Retinal pigment epithelial cell (primary cell): ENCODE measurements at regions not wholly inside any gene's neighbourhood (a gene's known extent, or its start where the extent isn't known, plus 50 kb on each side); places are given as distances from the start of the nearest gene placed in this dataset.

ENCODE experiments used
- DNase-seq: peaks from one replicate; pipeline ENCODE4 v3.0.0-alpha.2; 2010; ENCODE audit warnings: low read depth
- H3K4me3 ChIP-seq: 2 replicates; pipeline ENCODE4 v1.5.1; 2011; ENCODE audit warnings: mild to moderate bottlenecking, low read length, control low read depth, moderate library complexity
- TF ChIP-seq, protein P1 (sequence below): conservative IDR thresholded peaks from 2 replicates; pipeline ENCODE4 v1.5.1; 2011; ENCODE audit warnings: low read depth, low read length, control low read depth, inconsistent platforms

DNA sequence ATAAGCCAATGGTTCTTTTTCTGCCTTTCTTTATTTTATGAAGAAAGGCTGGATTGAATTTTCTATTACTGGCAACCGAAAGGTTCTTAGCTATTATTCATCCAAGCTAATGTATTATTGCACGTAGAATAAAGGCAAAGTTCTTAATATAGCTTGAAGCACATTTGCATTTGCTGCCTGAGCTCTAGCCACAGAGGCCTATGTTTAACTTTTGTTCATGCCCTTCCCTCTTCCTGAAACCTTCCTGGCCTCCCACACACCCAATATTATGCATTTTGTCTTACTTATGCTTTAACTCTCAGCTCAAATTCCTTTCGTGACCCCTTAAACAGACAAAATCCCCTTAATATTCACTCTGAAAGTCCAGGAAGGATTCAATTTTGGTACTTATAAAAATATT lies 71.0 kb upstream of the ZNF280D start:
- TF ChIP-seq, protein P1, sequence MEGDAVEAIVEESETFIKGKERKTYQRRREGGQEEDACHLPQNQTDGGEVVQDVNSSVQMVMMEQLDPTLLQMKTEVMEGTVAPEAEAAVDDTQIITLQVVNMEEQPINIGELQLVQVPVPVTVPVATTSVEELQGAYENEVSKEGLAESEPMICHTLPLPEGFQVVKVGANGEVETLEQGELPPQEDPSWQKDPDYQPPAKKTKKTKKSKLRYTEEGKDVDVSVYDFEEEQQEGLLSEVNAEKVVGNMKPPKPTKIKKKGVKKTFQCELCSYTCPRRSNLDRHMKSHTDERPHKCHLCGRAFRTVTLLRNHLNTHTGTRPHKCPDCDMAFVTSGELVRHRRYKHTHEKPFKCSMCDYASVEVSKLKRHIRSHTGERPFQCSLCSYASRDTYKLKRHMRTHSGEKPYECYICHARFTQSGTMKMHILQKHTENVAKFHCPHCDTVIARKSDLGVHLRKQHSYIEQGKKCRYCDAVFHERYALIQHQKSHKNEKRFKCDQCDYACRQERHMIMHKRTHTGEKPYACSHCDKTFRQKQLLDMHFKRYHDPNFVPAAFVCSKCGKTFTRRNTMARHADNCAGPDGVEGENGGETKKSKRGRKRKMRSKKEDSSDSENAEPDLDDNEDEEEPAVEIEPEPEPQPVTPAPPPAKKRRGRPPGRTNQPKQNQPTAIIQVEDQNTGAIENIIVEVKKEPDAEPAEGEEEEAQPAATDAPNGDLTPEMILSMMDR = no peak
- DNase-seq = no peak
- no peak overlapping the region for H3K4me3 ChIP-seq

DNA sequence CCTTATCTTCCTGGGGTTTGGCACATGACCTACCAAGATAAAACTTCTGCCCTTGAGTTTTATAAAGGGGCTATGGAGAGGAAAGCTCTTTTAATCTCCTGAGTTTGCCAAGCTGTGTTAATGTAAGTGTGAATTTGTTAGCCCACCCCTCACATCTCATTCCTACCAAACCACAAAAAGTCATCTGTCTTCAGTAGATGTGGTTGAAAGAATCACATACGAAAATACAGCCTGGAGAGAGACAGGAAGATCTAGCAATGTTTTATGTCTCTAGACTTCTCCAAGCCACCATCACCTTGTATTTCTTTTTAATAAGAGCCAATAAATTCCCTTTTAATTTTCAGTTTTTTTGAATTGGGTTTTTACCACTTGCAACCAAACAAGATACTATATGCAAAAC lies 68.9 kb upstream of the ZNF280D start:
- DNase-seq = no peak
- H3K4me3 ChIP-seq = no peak overlapping the region
- TF ChIP-seq, protein P1 = no peak

GRCh38 chr15:56798639-56799038 lies 65.3 kb upstream of the ZNF280D start:
- no peak for DNase-seq

DNA sequence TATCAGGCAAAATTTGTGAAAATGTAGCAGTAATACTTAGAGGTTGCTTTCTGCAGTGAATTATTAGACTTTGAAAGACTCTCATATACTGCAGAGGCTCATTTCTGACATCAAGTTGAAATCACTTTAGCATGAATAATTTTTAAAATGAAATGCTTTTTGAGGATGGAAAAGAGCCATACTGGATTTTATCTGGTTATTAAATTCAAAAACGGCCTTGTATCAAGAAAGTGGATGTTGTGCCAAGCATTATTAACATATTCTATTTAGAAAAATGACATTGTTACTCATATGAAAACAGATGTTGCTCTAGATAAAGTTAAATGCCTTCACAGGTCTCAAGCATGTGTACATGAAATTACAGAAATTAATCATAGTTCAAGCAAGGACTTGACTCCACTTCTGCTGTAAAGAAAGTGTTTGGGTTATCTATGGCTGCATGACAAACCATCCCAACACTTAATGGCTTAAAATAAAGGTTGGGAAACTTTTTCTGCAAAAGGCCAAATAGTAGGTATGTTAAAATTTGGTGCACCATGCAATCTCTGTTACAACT lies 64.5 kb upstream of the ZNF280D start:
- no peak for DNase-seq
- TF ChIP-seq, protein P1 = no peak
- no peak overlapping the region for H3K4me3 ChIP-seq

More at GRCh38 chr15:56798639-56799038, 65.3 kb upstream of the ZNF280D start:
- TF ChIP-seq, protein P1 = no peak
- H3K4me3 ChIP-seq = no peak overlapping the region

DNA sequence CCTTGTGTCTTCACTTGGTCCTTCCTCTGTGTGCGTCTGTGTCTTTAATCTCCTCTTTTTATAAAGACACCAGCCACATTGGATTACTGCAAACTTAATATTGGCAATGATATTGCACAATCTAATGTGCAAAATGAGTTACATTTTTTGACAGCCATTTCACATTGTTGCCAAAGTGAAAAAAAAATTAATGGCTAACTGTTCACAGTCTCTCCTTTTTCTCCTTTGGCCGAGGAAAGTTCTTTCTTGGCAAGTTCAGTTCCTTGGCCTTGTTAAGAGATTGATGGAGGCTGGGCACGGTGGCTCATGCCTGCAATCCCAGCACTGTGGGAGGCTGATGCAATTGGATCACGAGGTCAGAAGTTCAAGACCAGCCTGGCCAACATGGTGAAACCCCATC lies 62.2 kb upstream of the ZNF280D start:
- TF ChIP-seq, protein P1 = no peak
- H3K4me3 ChIP-seq = no peak overlapping the region
- DNase-seq = no peak

GRCh38 chr15:56794553-56795329 lies 61.4 kb upstream of the ZNF280D start:
- TF ChIP-seq, protein P1 = no peak
- no peak overlapping the region for H3K4me3 ChIP-seq
- no peak for DNase-seq

GRCh38 chr15:56794165-56794552 lies 60.9 kb upstream of the ZNF280D start:
- TF ChIP-seq, protein P1 = no peak
- DNase-seq = peak; percentile 42
- no peak overlapping the region for H3K4me3 ChIP-seq
